Loucy (cell line): ENCODE measurements at regions not wholly inside any gene's neighbourhood (a gene's known extent, or its start where the extent isn't known, plus 50 kb on each side); places are given as distances from the start of the nearest gene placed in this dataset.

Experiments
- CTCF ChIP-seq: fragments of 200-600 bp; sonication (generic); conservative IDR thresholded peaks from 2 replicates; pipeline ENCODE4 v1.5.1; 2014; ENCODE audit warnings: mild to moderate bottlenecking, antibody characterized with exemption, low read length
- EZH2phosphoT487 ChIP-seq: fragments of 200-600 bp; IDR thresholded peaks from 2 replicates; pipeline ENCODE4 v1.6.1; 2018; ENCODE audit warnings: antibody characterized with exemption, mild to moderate bottlenecking, moderate library complexity, borderline replicate concordance

- TF ChIP-seq CTCF (no peak), EZH2phosphoT487 (no peak)
Observed at GRCh38 chr1:219987325-219987724, 59.0 kb upstream of the SLC30A10 start.
